HG03469 (cell line): ENCODE measurements at regions not wholly inside any gene's neighbourhood (a gene's known extent, or its start where the extent isn't known, plus 50 kb on each side); places are given as distances from the start of the nearest gene placed in this dataset.

Experiments used
- ATAC-seq: cut with Tn5 transposase; IDR thresholded peaks from one replicate; pipeline ENCODE4 v1.9.1; 2021; ENCODE audit warnings: mild to moderate bottlenecking, moderate library complexity, moderate number of reproducible peaks; ENCODE audit not compliant: unreplicated experiment

DNA sequence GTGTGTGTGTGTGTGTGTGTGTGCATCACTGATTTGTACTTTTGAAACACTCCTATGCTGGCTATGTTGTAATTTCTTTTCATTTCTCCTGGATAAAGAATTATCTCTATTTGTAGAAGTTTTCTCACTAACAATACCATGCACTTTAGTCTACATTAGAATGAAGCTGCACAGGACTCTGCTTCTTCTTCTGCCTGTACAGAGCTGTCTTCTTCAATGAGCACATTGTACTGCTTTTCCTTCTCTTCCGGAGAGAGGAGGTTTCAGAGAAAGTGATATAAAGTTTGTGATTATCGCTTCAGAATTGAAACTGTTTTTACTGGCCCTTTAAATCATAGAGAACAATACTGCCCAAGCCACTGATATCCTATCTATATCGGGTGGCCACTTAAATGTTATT, 677.0 kb downstream of the NR2F1-AS1 start:
- ATAC-seq, result no peak

DNA sequence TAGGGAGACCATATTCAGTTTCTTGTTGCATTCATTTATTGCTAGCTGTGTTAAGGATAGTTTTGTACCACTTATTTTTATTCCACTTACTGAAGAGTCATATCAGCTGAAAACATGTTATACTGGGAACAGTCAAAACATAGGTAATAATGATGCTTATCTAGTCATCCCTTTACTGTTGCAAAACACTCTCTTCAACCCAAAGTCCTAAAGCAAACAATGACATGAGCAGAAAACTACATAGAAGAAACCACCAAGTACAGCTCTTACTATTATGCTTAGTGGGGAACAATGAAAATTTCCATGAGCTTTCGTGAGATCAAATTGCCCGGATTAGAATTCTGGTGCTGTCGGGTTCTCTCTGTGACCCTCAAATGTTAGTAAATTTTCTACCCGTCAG, 681.4 kb downstream of the NR2F1-AS1 start:
- no peak for ATAC-seq

DNA sequence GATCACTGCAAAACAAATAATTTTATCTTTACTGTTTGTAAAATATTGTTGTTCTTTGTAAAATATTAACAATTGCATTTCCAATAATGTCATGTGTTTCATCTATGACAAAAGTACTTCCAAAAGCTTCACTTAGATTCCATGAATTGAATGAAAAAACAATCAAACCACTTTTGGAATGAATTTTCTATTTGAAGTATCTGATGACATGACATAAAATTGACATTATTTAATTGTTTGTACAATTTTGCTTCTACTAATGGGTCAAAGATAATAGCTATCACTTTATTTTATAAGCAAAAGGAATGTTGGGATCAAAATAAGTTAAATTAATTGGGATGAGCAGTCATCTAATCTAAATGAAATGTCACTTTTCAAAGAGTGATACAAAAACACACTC, 684.3 kb downstream of the NR2F1-AS1 start:
- no peak for ATAC-seq

DNA sequence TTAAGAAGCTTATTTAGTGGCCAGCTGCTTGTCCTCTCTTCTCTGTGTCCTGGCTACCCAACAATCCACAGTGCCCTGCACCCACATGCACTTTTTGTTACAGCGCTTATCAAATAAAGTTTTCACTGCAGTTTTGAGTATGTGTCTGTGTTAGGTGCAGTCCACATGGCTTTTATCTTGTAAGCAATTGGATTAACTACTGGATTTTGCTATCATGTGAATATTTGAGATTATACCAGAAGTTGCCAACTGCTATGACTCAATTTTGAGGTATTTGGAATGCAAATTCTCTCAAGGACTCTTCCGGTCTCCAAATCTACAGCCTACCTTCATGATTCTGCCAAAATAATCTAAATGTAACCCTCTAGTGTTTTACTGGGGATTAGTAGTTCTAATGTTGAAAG, 690.2 kb downstream of the NR2F1-AS1 start:
- no peak for ATAC-seq

DNA sequence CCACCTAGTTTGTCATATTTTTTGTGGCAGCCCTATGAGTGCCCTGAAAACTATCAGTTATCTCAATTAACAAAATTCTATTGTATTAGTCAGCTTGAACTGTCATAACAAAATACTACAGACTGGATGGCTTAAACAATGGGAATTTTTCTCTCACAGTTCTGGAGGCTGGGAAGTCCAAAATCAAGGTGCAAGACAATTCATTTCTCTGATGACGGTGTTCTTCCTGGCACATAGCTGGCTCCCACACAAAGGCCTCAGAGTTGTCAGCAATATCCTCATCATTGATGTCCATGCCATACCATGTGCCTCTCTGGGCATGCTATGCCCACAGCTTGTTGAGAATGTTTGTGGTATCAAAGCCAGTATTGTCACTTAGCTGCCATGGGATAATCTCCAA, 691.9 kb downstream of the NR2F1-AS1 start:
- ATAC-seq, result no peak

DNA sequence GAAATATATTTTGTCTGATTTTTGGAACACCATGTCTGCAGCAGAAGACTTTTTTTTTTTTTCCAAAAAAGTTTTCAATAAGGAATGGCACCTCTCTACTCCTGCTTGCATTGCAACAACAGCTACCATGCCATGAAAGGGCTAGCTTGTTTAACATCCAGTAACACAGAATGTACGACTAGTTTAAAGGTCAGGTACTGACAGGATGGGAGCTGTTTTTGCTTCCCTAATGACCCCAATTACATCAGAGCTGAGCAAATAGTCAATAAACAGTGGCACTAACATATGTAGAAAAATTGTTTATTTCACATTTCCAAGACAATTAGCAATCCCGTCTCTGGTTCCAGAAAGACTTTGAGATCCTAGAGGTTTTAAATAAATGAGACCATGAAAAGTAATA, 693.8 kb downstream of the NR2F1-AS1 start:
- ATAC-seq, result no peak

DNA sequence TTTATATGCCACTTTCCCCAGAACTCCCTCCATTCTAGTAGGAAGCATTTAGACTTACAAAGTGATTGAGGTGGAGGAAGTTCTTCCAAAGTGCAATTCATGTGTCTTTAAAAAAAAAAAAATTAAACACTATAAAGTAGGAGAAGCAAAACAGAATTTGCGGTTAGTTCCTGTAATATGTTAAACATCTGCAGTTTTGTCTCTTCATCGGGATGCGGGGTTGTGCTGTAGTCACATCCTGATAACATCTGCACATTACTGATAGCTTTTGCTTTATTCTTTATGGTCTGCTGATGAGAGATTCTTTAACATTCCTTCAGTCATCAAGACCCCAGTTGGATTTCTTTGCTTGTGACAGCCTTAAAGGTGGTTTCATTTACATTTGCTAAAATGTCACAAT, 694.3 kb downstream of the NR2F1-AS1 start:
- no peak for ATAC-seq

DNA sequence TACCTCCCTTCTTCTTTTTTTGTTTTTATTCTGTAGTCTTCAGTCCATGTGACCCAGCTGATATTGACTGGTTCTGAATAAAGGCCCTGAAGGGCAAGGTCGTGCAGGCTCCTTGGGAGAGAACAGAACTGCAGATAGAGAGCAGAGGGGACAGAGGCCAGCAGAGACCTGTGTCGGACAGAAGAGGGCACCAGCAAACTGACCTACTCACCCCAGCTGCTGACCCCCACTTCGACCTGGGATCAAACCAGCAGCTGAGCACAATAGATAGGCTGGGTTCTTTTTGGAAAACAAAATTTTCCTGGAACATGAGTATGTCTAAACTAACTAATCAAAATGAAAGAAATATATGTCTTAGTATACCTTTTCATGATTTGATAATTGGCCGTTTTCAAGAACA, 695.1 kb downstream of the NR2F1-AS1 start:
- ATAC-seq, result no peak

DNA sequence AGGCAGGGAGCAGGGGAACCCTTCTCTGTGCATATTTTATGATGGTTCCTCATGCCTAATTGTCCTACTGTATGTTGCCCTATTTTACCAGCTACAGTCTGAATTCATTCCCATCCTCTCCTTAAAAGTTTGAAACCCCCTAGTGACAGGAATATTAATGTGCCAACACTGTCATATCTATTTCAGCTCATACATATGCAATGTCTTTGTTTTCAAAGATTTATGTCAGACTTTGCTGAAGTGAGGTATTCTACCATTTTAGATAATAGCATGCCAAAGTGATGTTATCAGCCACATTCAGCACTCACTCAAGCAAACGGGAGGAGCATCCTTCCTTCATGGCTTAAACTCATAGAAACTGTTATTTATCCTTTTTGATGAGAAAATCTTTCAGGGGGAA, 696.5 kb downstream of the NR2F1-AS1 start:
- ATAC-seq, result no peak

DNA sequence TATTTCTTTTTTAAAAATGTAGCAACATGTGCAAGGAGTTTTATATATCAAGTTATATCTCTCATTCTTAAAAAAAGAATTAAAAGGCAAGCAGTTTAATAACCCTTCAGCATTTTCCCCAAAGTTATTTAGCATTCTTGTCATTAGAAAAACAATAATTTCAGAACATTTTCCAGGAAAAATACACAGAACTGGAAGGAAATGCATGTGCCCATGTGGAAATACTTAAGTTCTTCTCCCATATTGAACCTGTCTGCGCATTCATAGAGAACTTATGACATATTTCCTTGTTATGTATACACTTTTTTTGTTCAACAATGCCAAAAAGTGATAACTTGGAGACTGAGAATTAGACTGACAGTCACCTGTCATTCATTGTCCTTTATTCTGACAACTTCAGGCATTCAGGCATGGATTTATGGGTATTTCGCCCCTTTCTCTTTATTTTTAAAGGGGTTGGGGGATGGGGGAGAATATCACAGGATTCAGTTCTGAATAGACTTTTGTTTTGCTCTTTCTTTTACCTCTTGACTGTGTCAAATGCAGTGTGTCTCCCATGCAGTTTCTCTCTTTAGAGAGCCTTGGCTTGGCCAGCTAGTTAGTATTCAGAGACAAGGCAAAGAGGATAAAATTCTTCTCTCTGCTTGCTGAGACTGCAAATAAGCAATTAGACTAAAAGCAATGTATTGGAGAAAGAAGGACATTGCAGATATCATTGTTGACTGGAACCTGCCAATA, 701.0 kb downstream of the NR2F1-AS1 start:
- ATAC-seq, result no peak

DNA sequence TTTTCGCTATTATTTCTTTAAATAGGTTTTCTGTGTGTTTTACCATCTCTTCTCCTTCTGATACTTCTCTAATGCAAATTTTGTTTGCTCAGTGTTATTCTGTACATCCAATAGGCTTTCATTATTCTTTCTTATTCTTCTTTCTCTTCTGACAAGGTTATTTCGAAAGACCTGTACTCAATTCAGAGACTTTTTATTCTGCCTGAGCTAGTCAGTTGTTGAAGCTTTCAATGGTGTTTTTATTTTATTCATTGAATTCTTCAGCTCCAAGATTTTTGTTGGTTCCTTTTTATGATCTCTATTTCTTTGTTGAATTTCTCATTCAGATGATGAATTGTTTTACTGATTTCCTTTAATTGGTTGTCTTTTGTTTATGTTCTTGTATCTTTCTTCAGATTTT, 706.2 kb downstream of the NR2F1-AS1 start:
- no peak for ATAC-seq

DNA sequence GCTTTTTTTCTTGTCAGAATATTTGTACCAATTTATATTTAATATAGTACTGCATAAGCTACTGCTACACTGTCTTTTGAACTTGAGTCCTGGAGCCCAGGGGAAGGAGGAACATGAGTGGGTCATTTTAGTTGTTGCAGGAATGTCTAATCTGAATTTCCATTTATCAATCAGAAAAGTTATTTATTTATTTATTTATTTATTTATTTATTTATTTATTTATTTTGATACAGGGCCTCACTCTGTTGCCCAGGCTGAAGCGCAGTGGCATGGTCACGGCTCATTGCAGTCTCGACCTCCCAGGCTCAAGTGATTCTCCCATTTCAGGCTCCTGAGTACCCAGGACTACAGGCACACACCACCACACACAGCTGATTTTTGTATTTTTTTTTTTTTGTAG, 712.6 kb downstream of the NR2F1-AS1 start:
- no peak for ATAC-seq

DNA sequence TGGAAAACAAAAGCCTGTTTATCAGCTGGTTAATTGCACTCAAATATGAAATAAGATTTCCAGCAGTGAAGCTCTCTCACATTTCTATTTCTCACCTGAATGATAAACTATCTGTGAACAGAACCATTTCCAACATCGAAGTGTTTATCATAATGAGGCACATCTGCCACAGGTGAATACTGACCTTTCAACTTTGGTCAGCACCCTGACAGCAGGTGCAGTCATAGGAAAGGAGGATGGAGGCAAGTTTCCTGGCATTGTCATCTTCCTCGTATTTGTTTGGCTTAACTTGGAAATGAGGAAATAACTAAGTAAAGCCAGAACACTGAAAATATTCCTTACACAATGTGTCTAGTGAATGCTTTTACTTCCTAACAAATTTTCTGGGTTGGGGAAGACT, 716.4 kb downstream of the NR2F1-AS1 start:
- no peak for ATAC-seq

DNA sequence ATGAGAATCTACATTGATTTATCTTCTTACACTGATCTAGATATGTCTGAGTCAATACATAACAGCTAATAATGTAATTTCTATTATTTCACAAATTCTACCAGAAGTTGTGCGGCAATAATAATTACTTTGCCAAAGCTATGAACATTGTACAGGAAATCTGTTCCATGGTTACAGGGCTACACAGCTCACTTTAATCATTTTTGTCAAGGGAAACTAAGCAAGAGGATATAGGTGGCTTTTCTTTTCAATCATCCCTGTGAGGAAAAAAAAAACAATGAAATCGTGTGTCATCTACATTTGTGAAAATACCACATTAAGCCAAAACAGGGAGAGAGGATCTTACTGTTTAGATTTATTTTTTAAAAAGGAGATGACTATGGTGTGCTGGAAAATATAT, 717.4 kb downstream of the NR2F1-AS1 start:
- no peak for ATAC-seq

DNA sequence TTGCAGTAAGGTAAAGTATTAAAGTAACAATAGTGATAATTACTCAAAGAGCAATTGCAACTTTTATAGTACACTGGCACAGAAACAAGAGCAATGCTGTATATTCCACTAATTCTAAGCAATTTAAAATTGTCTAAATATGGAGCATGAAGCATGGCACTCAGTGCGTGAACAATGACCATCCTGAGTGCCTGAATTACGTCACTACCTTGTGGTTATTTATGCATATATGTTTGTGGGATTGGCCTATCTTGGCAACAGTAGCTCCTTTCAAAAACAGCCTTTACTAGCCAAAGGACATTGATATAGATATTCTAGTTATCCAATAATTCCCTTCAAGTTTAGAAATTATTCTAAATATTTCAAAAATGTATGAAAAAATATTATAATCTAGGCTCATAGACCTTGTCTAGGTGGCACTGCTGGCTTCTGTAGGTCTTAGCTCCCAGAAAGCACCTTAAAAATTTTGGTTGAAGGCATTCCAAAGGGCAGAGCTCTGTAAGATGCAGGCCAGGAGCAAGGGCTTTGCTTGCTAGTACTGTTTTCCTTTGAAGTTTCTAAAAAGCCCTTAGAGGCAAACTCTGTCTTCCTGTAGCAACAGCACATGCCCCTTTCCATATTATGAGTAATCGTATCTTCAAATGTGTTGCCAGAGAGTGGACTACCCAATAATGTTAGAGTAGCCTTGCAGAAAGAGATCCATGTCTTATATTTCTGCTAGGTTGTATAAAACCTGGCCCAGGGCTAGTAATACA, 719.3 kb downstream of the NR2F1-AS1 start:
- ATAC-seq, result no peak

DNA sequence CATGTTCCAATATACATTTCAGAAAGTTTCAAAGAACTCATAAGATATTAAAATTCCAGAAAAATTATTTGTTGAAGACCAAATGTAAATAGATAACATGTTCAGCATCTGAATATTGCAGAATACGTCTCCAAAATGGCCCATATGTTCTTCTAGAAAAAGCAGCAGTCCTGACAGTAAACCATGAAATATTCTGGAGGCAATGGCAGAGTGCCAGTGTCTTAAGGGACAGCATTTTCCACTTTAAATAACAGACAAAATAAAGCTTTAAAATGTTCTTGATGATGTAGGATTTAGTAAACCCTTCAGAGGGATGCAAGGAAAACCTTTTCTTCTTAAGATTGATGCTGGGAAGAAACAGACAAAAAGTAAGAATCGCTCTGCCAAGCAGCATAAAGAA, 721.0 kb downstream of the NR2F1-AS1 start:
- no peak for ATAC-seq

DNA sequence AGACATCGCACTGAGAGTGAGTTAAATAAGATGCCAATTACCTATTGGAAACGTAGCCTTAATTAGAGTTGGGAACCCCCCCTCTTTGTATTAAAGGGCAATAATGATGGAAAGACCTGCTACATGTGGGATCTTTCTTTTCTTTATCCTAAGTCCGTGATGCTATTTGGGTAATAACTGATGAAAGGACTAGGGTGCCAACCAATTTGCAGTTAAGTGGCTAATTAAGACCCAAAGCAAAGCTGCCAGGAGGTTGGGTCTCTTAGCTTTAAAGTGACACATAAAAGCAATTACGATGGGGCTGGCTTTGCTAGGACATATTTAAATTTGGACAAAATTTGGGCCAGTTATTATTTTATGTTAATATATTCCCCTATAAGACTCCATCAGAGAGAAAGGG, 728.8 kb downstream of the NR2F1-AS1 start:
- no peak for ATAC-seq

DNA sequence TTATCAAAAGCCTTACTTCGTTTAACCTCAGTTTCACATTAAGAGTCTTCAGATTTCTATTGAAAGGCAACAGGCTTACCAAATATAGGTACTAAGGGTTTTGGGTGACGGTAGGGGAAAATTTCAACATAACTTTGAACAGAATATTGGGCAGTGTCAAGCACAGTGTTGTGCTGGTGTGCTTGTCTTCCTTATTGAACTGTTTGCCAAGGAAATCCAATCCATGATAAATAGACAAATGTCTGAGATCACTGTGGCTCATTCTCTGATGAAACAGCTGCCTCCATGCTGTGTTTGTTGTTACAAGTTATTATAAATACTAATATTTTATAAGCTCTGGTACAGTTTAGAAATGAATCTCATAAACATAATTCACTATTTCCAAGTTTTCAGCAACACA, 730.1 kb downstream of the NR2F1-AS1 start:
- no peak for ATAC-seq

DNA sequence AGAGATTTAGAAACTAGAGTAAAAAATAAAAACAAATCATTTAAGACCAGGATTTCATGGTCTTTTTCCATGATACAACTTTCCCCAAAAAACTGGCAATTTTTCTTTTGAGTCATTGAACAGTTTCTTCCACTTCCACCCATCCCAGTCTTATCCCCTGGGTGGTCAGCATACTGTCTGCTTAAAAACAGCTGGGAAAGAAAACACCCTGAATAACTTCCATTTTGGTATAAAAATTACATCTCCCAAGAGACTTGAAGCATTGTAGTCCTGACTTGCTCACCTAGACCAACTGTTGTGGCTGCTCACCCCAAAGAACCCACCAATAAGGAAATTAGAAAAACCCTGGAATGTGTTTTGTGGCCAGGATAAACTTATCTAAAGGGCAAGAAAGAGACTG, 731.3 kb downstream of the NR2F1-AS1 start:
- ATAC-seq, result no peak

DNA sequence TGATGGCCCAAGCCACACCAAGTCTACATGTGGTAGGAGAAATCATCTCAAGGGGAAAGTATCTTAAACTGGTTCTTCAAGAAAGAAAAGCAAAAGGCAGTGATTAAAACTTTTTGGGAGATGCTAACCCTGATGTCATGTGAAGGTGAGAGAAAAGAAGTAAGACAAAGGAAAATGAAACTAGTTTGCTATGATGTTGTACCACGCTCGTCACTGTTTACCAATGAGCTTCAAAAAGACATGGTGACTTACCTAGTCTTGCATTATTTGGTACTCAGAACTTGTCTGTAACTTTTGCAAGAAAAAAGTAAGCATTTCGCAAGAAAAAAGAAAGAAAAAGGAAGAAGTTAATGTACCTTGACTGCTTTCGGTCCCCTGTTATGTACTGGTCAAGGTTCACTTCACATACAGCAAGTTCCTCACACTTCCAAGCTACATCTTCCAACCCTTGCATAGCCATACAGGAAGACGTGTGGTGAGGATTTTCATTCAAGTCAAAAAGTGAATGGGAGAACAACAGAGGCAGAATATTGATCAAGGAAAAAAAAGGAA, 739.3 kb downstream of the NR2F1-AS1 start:
- ATAC-seq, result no peak

DNA sequence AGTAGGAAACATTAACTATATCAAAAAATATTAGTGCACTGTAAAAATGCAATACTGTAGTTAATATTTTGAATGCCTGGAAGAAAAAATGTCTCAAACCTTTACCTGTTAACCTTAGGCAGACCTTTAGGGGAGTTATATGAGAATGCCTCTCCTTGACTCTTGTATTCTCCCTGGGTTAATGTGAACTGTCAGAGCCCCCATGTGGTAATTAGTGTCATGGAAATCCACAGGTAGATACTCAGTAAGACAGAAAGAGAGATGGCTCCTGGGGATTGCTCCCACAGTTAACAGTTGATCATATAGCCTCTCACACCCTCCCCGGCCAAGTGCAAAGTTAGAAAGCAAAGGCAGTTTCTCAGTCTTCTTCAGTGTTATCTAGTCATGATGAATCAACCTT, 742.8 kb downstream of the NR2F1-AS1 start:
- ATAC-seq, result no peak
